ENCODE measurements at regions not wholly inside any gene's neighbourhood (a gene's known extent, or its start where the extent isn't known, plus 50 kb on each side); places are given as distances from the start of the nearest gene placed in this dataset.

- Histone ChIP-seq H3K27me3 (ENCODE audit: control insufficient read depth, insufficient read depth, low read length, poor library complexity, severe bottlenecking) (no peaks in the 10 kb centered on the region), H3K27ac (ENCODE audit: low read depth, low read length) (no peak overlapping the region), H3K4me1 (ENCODE audit: control insufficient read depth, insufficient read depth, low read length) (peaks cover 3% of the 10 kb centered on the region), H3K9ac (ENCODE audit: extremely low read depth, low read length, poor library complexity, severe bottlenecking) (no peak overlapping the region), H3K9me3 (ENCODE audit: control insufficient read depth, low read length) (no peaks in the 10 kb centered on the region), H3K4me3 (ENCODE audit: low read length) (no peak overlapping the region), H3K36me3 (ENCODE audit: control insufficient read depth, insufficient read depth, low read length) (no peaks in the 10 kb centered on the region)
- no peaks in the 10 kb centered on the region for H3K9me3 Mint-ChIP-seq
- no peak overlapping the region for H3K4me3 Mint-ChIP-seq
- DNase-seq, result no peak
- H3K4me1 Mint-ChIP-seq, result peaks cover 5% of the 10 kb centered on the region
- WGBS, 2 experiments (ENCODE audit: insufficient coverage in 1 of 2, insufficient read length in 1 of 2), result 81 to 89% methylated on average over 4 to 6 of the region's 8 CpGs
- H3K27ac Mint-ChIP-seq, result no peak overlapping the region
- no peaks in the 10 kb centered on the region for H3K36me3 Mint-ChIP-seq (ENCODE audit: low read depth)
- H3K27me3 Mint-ChIP-seq (ENCODE audit: insufficient read depth), result no peaks in the 10 kb centered on the region
- TF ChIP-seq, protein P1, sequence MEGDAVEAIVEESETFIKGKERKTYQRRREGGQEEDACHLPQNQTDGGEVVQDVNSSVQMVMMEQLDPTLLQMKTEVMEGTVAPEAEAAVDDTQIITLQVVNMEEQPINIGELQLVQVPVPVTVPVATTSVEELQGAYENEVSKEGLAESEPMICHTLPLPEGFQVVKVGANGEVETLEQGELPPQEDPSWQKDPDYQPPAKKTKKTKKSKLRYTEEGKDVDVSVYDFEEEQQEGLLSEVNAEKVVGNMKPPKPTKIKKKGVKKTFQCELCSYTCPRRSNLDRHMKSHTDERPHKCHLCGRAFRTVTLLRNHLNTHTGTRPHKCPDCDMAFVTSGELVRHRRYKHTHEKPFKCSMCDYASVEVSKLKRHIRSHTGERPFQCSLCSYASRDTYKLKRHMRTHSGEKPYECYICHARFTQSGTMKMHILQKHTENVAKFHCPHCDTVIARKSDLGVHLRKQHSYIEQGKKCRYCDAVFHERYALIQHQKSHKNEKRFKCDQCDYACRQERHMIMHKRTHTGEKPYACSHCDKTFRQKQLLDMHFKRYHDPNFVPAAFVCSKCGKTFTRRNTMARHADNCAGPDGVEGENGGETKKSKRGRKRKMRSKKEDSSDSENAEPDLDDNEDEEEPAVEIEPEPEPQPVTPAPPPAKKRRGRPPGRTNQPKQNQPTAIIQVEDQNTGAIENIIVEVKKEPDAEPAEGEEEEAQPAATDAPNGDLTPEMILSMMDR (conservative IDR thresholded peaks at IDR 0.05), result no peak
Observed at GRCh38 chr5:12460493-12461261, 556.4 kb upstream of the CTNND2 start.

DNA sequence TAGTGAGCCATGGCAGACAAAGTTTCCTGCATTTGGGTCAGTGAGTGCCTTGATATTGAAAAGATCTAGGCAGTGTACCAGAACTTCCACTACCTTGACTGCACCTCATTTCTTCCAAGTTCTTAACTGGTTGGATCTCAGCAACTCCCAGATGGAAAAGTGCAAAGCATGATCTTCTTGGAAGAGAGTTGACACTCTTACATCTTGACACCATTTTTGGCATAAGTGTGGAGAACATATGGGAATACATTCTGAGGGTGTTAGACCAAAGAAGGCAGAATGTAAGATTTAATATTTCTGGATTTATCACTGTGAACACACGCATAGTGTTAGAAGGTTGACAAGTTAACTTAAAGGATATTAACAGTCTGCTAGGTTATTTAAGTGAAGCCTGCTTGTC, 555.1 kb upstream of the CTNND2 start:
- no peaks in the 10 kb centered on the region for H3K9me3 Mint-ChIP-seq
- H3K27me3 Mint-ChIP-seq (ENCODE audit: insufficient read depth), result no peaks in the 10 kb centered on the region
- Histone ChIP-seq H3K27ac (ENCODE audit: low read depth, low read length) (no peak overlapping the region), H3K9ac (ENCODE audit: extremely low read depth, low read length, poor library complexity, severe bottlenecking) (no peak overlapping the region), H3K27me3 (ENCODE audit: control insufficient read depth, insufficient read depth, low read length, poor library complexity, severe bottlenecking) (no peaks in the 10 kb centered on the region), H3K4me1 (ENCODE audit: control insufficient read depth, insufficient read depth, low read length) (peaks cover 3% of the 10 kb centered on the region), H3K9me3 (ENCODE audit: control insufficient read depth, low read length) (no peaks in the 10 kb centered on the region), H3K36me3 (ENCODE audit: control insufficient read depth, insufficient read depth, low read length) (no peaks in the 10 kb centered on the region), H3K4me3 (ENCODE audit: low read length) (no peak overlapping the region)
- H3K4me3 Mint-ChIP-seq, result no peak overlapping the region
- H3K4me1 Mint-ChIP-seq, result peaks cover 5% of the 10 kb centered on the region
- TF ChIP-seq, protein P1 (conservative IDR thresholded peaks at IDR 0.05), result no peak
- H3K36me3 Mint-ChIP-seq (ENCODE audit: low read depth), result no peaks in the 10 kb centered on the region
- no peak overlapping the region for H3K27ac Mint-ChIP-seq
- 83 to 100% methylated on average over 1 of the region's 1 CpG for WGBS, 2 experiments (ENCODE audit: insufficient coverage in 1 of 2, insufficient read length in 1 of 2)
- no peak for DNase-seq

DNA sequence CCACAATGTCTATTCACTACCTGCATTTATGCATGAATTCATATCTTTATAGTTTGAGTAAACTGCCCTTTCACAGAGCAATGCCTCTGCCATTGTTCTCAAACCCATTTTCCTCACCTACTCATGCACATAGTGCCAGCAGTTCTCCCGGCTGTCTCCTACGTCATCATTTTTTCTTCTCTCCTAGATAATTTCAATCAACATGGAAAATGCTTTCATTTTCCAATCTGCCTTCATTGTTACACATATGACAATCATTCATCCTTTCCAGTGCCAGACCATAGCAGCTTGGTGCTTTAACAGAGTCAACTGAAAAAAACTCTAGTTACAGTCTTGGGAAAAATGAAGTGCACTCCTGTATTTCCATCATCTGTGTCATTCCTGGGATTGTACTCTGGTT, 514.8 kb upstream of the CTNND2 start:
- TF ChIP-seq, protein P1 (conservative IDR thresholded peaks at IDR 0.05), result no peak
- Mint-ChIP-seq H3K27me3 (ENCODE audit: insufficient read depth) (no peaks in the 10 kb centered on the region), H3K9me3 (peaks cover 13% of the 10 kb centered on the region), H3K36me3 (ENCODE audit: low read depth) (peaks cover 2% of the 10 kb centered on the region), H3K4me3 (no peak overlapping the region), H3K4me1 (no peaks in the 10 kb centered on the region), H3K27ac (no peak overlapping the region)
- Histone ChIP-seq H3K4me3 (ENCODE audit: low read length) (no peak overlapping the region), H3K9ac (ENCODE audit: extremely low read depth, low read length, poor library complexity, severe bottlenecking) (no peak overlapping the region), H3K9me3 (ENCODE audit: control insufficient read depth, low read length) (peaks cover 9% of the 10 kb centered on the region), H3K27me3 (ENCODE audit: control insufficient read depth, insufficient read depth, low read length, poor library complexity, severe bottlenecking) (no peaks in the 10 kb centered on the region), H3K36me3 (ENCODE audit: control insufficient read depth, insufficient read depth, low read length) (no peaks in the 10 kb centered on the region), H3K27ac (ENCODE audit: low read depth, low read length) (no peak overlapping the region), H3K4me1 (ENCODE audit: control insufficient read depth, insufficient read depth, low read length) (no peaks in the 10 kb centered on the region)
- DNase-seq, result no peak
- 88 to 94% methylated on average over 2 of the region's 2 CpGs for WGBS, 2 experiments (ENCODE audit: insufficient coverage in 1 of 2, insufficient read length in 1 of 2)
